Duodenal mucosa (tissue), 2 donors: ENCODE measurements at regions not wholly inside any gene's neighbourhood (a gene's known extent, or its start where the extent isn't known, plus 50 kb on each side); places are given as distances from the start of the nearest gene placed in this dataset.

Source experiments
- H3K27ac ChIP-seq: one replicate; pipeline ENCODE4 v1.7.0; 2013; ENCODE audit warnings: low read depth, low read length
- H3K27me3 ChIP-seq, 2 donors: one replicate each; pipeline ENCODE4 v1.7.0; 2013; ENCODE audit warnings: low read length in 2 of 2, control low read depth in 1 of 2; ENCODE audit not compliant: insufficient read depth in 2 of 2, control insufficient read depth in 1 of 2
- H3K36me3 ChIP-seq, 2 donors: one replicate each; pipeline ENCODE4 v1.7.0; 2013; ENCODE audit warnings: low read length in 2 of 2, control low read depth in 1 of 2; ENCODE audit not compliant: insufficient read depth in 2 of 2, control insufficient read depth in 1 of 2
- H3K4me1 ChIP-seq, 2 donors: one replicate each; pipeline ENCODE4 v1.7.0; 2013; ENCODE audit warnings: low read length in 2 of 2, control low read depth in 1 of 2; ENCODE audit not compliant: insufficient read depth in 2 of 2, control insufficient read depth in 1 of 2
- H3K4me3 ChIP-seq, 2 donors: one replicate each; pipeline ENCODE4 v1.7.0; 2013; ENCODE audit warnings: low read length in 2 of 2, low read depth in 1 of 2
- H3K9ac ChIP-seq, 2 donors: one replicate each; pipeline ENCODE4 v1.7.0; 2013; ENCODE audit warnings: low read length in 2 of 2, low read depth in 1 of 2
- H3K9me3 ChIP-seq, 2 donors: one replicate each; pipeline ENCODE4 v1.7.0; 2013; ENCODE audit warnings: low read length in 2 of 2, control low read depth in 1 of 2; ENCODE audit not compliant: control insufficient read depth in 1 of 2

DNA sequence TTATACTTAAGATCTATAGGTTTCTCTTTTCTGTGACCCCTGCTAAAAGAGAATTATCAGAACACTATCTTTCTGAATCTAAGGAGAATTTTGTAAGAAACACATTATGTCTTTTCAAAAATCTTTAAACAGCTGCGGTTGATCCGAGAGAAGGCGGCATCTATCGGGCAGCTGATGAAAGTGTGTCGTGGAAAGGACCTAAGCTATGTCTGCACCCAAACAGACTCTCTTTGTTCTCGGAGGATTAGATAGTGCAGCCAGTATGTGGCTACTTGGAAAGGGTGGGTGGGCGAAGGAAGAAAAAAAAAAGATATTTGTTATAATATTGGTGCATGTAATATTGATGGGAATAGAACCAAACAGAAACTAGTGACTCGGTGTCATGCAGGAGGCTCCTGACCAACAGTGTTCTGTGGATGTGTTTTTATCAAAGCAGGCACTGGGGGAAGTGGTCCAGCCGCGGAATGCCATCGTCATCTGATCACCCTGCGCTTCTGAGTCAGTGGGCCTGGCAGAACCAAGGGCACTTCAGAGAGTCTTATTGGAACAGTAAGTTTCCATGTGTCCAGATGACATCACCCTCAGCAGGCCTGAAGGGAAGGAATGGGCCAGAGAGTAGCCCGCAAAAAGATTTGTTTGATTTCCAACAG is 509.7 kb upstream of the AKR1E2 start:
- no peak overlapping the region for H3K4me3 ChIP-seq
- H3K27ac ChIP-seq, result no peak overlapping the region
- H3K9me3 ChIP-seq, result no peaks in the 10 kb centered on the region

DNA sequence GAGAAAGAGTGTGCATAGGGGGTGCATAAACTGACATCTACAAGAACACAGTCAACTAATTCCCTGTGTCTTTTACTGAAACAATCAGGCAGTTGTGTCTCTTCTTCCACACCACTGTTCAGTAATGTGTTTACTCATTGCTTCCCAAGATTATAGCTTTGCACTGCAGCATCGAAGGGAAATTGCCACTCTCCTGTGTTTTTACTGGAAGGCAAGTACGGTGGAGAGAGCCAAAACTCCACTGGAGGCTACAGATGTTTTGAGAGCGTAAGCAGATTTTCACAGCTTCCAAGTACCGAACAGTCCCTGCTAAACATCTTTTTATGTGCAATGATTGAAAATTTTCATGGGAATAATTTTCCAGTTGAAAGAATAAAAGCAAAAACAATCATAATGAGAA is 510.5 kb upstream of the AKR1E2 start:
- no peak overlapping the region for H3K27ac ChIP-seq
- H3K4me3 ChIP-seq, result no peak overlapping the region

More for the DNA sequence above, 509.7 kb upstream of the AKR1E2 start:
- H3K27me3 ChIP-seq, result peaks cover 0 to 5% of the 10 kb centered on the region in 2 donors
- H3K4me1 ChIP-seq, result no peaks in the 10 kb centered on the region
- H3K36me3 ChIP-seq, result no peaks in the 10 kb centered on the region
- no peak overlapping the region for H3K9ac ChIP-seq

GRCh38 chr10:4313051-4313450 is 513.0 kb upstream of the AKR1E2 start:
- H3K9ac ChIP-seq, result no peak overlapping the region
- H3K36me3 ChIP-seq, result no peaks in the 10 kb centered on the region
- no peak overlapping the region for H3K4me3 ChIP-seq
- no peaks in the 10 kb centered on the region for H3K9me3 ChIP-seq
- H3K4me1 ChIP-seq, result no peaks in the 10 kb centered on the region
- no peak overlapping the region for H3K27ac ChIP-seq
- peaks cover 0 to 5% of the 10 kb centered on the region in 2 donors for H3K27me3 ChIP-seq

More for the DNA sequence above, 510.5 kb upstream of the AKR1E2 start:
- no peaks in the 10 kb centered on the region for H3K4me1 ChIP-seq
- peaks cover 0 to 5% of the 10 kb centered on the region in 2 donors for H3K27me3 ChIP-seq
- no peaks in the 10 kb centered on the region for H3K36me3 ChIP-seq
- H3K9ac ChIP-seq, result no peak overlapping the region
- H3K9me3 ChIP-seq, result no peaks in the 10 kb centered on the region

DNA sequence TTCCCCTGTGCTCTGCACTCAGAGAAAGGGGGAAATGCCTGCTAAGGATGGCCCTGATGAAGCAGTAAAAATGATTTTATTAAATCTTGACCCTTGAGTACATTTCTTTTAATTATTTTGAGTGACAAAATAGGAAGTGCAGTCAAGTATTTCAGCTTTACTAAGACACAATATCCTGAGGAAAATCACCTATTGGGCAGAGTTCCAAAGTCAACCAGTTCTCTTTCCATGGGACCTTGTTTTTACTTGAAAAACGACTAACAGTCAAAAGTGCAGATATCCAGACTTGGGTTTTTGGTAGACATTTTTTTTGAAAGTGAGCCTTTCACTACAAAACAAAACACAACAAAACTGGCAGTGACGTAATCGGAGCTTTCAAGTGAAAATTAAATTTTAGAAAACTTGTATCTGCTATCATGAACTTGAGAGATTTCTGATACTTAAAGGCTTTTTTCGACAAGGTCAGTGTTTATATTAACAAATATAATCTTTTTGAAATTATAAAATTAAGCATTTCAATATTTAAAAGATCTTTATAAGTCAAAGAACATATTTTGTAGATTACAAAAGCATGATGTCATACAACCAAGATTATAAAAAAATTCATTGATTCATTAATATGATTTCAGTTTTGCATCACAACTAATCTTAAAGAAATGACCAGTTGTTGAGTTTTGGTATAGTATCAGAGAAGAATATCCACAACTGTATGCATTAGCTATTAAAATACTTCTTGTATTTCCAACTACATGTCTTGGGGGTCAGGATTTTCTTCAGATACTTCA is 513.8 kb upstream of the AKR1E2 start:
- Histone ChIP-seq H3K36me3 (no peaks in the 10 kb centered on the region), H3K9ac (no peak overlapping the region), H3K27me3 (peaks cover 0 to 5% of the 10 kb centered on the region in 2 donors)

GRCh38 chr10:4310172-4310571 is 515.8 kb upstream of the AKR1E2 start:
- H3K4me3 ChIP-seq, result no peak overlapping the region
- no peak overlapping the region for H3K27ac ChIP-seq
- H3K9ac ChIP-seq, result no peak overlapping the region

More for the DNA sequence above, 513.8 kb upstream of the AKR1E2 start:
- Histone ChIP-seq H3K9me3 (no peaks in the 10 kb centered on the region), H3K4me1 (no peaks in the 10 kb centered on the region), H3K27ac (no peak overlapping the region), H3K4me3 (no peak overlapping the region)

DNA sequence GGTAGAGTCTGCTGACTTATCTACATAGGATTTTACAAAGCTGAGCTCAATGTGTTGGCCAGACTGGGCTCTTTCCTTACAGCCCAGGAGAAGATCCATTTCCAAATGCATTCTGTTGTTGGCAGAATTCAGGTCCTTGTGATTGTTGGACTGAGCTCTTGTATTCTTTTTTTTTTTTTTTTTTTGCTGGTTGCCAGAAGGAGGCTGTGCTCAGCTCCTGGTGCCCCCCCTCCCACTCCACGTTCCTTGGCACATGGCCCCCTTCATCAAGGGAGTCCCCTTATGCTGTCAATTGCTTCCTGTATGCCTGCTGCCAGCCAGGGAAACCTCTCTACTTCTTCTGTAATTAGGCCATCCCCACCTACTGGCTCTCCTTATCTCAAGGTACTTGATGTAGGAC is 518.1 kb upstream of the AKR1E2 start:
- H3K4me1 ChIP-seq, result no peaks in the 10 kb centered on the region
- H3K4me3 ChIP-seq, result no peak overlapping the region
- no peaks in the 10 kb centered on the region for H3K27me3 ChIP-seq
- H3K9ac ChIP-seq, result no peak overlapping the region
- H3K9me3 ChIP-seq, result no peaks in the 10 kb centered on the region
- no peak overlapping the region for H3K27ac ChIP-seq
- no peaks in the 10 kb centered on the region for H3K36me3 ChIP-seq

More at GRCh38 chr10:4310172-4310571, 515.8 kb upstream of the AKR1E2 start:
- Histone ChIP-seq H3K27me3 (peaks cover 0 to 5% of the 10 kb centered on the region in 2 donors), H3K4me1 (no peaks in the 10 kb centered on the region), H3K9me3 (no peaks in the 10 kb centered on the region), H3K36me3 (no peaks in the 10 kb centered on the region)

DNA sequence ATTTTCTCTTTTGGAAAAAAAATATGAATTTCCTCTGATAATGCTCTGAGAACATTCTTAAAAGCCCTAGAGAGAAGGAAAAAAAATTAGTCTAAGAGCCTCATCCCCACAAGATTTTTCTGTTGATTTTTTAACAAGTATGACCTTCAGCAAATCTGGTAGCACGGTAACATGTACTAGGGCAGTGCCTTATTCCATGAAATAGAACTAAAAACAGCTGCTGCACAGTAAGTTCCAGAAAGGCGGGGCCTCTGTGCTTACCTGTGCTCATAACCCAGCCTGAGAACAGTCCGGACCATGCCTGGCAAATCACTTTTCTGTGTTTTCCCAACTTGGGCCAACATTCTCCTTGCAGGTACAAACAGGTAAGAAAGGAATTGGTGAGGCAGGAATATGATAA is 519.1 kb upstream of the AKR1E2 start:
- Histone ChIP-seq H3K9me3 (no peaks in the 10 kb centered on the region), H3K27me3 (no peaks in the 10 kb centered on the region), H3K27ac (no peak overlapping the region), H3K9ac (no peak overlapping the region), H3K4me1 (no peaks in the 10 kb centered on the region), H3K36me3 (no peaks in the 10 kb centered on the region), H3K4me3 (no peak overlapping the region)

DNA sequence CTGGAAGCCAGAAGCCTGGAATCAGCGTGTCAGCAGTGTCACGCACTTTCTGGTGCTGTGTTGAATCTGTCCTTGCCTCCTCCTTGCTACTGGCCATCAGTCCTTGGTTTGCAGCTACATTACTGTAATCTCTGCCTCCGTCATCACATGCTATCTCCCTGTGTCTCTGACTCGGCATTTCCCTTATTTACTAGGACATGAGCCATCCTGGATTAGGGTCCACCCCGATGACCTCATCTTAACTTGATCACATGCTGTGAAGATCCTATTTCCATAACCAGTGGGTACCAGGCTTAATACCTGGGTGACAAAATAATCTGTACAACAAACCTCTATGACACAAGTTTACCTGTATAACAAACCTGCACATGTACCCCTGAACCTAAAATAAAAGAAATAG is 518.0 kb upstream of the KLF6 start:
- Histone ChIP-seq H3K9me3 (no peaks in the 10 kb centered on the region), H3K4me3 (no peak overlapping the region), H3K27ac (no peak overlapping the region), H3K4me1 (no peaks in the 10 kb centered on the region), H3K36me3 (no peaks in the 10 kb centered on the region), H3K27me3 (no peaks in the 10 kb centered on the region), H3K9ac (no peak overlapping the region)

GRCh38 chr10:4301291-4302045 is 516.5 kb upstream of the KLF6 start:
- H3K9me3 ChIP-seq, result no peaks in the 10 kb centered on the region
- no peak overlapping the region for H3K4me3 ChIP-seq
- H3K4me1 ChIP-seq, result no peaks in the 10 kb centered on the region
- no peaks in the 10 kb centered on the region for H3K36me3 ChIP-seq
- H3K27me3 ChIP-seq, result no peaks in the 10 kb centered on the region
- no peak overlapping the region for H3K9ac ChIP-seq
- no peak overlapping the region for H3K27ac ChIP-seq

DNA sequence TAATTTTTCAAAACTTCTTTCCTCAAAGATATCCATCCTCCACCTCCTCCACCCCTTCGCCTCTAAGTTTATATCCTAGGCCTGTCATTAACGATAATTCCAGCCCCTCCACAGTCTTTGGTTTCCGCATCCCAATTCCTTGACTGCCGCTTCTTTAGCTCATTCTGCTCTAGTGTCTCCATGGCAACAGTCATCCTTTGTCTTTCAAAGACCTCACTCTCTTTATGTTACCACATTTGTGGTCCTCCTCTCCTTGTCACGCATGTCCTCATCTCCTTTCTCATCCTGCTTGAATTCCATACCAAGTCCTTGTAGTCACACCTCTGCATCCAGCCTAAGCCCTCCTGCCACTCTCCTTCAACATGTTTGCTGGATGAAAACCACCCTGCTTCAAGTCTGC is 511.2 kb upstream of the KLF6 start:
- Histone ChIP-seq H3K9ac (no peak overlapping the region), H3K4me3 (no peak overlapping the region), H3K27me3 (no peaks in the 10 kb centered on the region), H3K27ac (no peak overlapping the region), H3K9me3 (no peaks in the 10 kb centered on the region), H3K36me3 (no peaks in the 10 kb centered on the region), H3K4me1 (no peaks in the 10 kb centered on the region)
